H9 (cell line): ENCODE measurements at regions not wholly inside any gene's neighbourhood (a gene's known extent, or its start where the extent isn't known, plus 50 kb on each side); places are given as distances from the start of the nearest gene placed in this dataset.

Experiments
- DNase-seq: peaks from one replicate; pipeline ENCODE4 v3.0.0-alpha.2; 2017
- H2AFZ ChIP-seq: one replicate; pipeline ENCODE4 v1.6.1; 2013; ENCODE audit warnings: mild to moderate bottlenecking, low read length, control low read depth, moderate library complexity
- H2AK5ac ChIP-seq: 2 replicates; pipeline ENCODE4 v1.6.1; 2013; ENCODE audit warnings: low read length, control low read depth, mixed read lengths; ENCODE audit not compliant: insufficient read length
- H2BK120ac ChIP-seq: one replicate; pipeline ENCODE4 v1.6.1; 2013; ENCODE audit warnings: low read depth, mild to moderate bottlenecking, low read length, control low read depth, inconsistent platforms; ENCODE audit not compliant: poor library complexity, severe bottlenecking
- H2BK12ac ChIP-seq: 2 replicates; pipeline ENCODE4 v1.6.1; 2013; ENCODE audit warnings: low read length, control low read depth, mixed read lengths, low read depth; ENCODE audit not compliant: insufficient read length
- H2BK15ac ChIP-seq: 2 replicates; pipeline ENCODE4 v1.6.1; 2013; ENCODE audit warnings: low read depth, low read length, control low read depth
- H2BK20ac ChIP-seq: one replicate; pipeline ENCODE4 v1.6.1; 2013; ENCODE audit warnings: low read depth, mild to moderate bottlenecking, low read length, control low read depth, inconsistent platforms; ENCODE audit not compliant: poor library complexity, severe bottlenecking
- H2BK5ac ChIP-seq: 2 replicates; pipeline ENCODE4 v1.6.1; 2013; ENCODE audit warnings: low read length, control low read depth, mixed read lengths; ENCODE audit not compliant: insufficient read length
- H3K14ac ChIP-seq: 2 replicates; pipeline ENCODE4 v1.6.1; 2013; ENCODE audit warnings: low read length, control low read depth; ENCODE audit not compliant: insufficient read depth
- H3K18ac ChIP-seq: 2 replicates; pipeline ENCODE4 v1.6.1; 2013; ENCODE audit warnings: low read depth, mild to moderate bottlenecking, mixed read lengths, low read length, control low read depth; ENCODE audit not compliant: insufficient read length
- H3K23ac ChIP-seq: 2 replicates; pipeline ENCODE4 v1.6.1; 2013; ENCODE audit warnings: low read length, control low read depth, mixed read lengths, low read depth; ENCODE audit not compliant: insufficient read length
- H3K23me2 ChIP-seq: 2 replicates; pipeline ENCODE4 v1.6.1; 2013; ENCODE audit warnings: low read depth, mild to moderate bottlenecking, mixed read lengths, low read length, control low read depth; ENCODE audit not compliant: insufficient read length, poor library complexity, severe bottlenecking
- H3K27ac ChIP-seq: 2 replicates; pipeline ENCODE4 v1.5.1; 2013; ENCODE audit warnings: low read length, control low read depth, mixed read lengths, low read depth; ENCODE audit not compliant: insufficient read length
- H3K27me3 ChIP-seq: 2 replicates; pipeline ENCODE4 v1.6.1; 2013; ENCODE audit warnings: low read length, control low read depth, inconsistent platforms; ENCODE audit not compliant: insufficient read depth
- H3K4ac ChIP-seq: 2 replicates; pipeline ENCODE4 v1.6.1; 2013; ENCODE audit warnings: low read depth, mild to moderate bottlenecking, control low read depth, inconsistent platforms, low read length, moderate library complexity
- H3K4me1 ChIP-seq: 2 replicates; pipeline ENCODE4 v1.6.1; 2013; ENCODE audit warnings: low read length, control low read depth, inconsistent platforms; ENCODE audit not compliant: insufficient read depth
- H3K4me2 ChIP-seq: 2 replicates; pipeline ENCODE4 v1.6.1; 2013; ENCODE audit warnings: low read length, control low read depth, mixed read lengths; ENCODE audit not compliant: insufficient read length, insufficient read depth
- H3K56ac ChIP-seq: 2 replicates; pipeline ENCODE4 v1.6.1; 2013; ENCODE audit warnings: low read depth, mild to moderate bottlenecking, mixed read lengths, low read length, control low read depth; ENCODE audit not compliant: insufficient read length
- H3K79me1 ChIP-seq: 2 replicates; pipeline ENCODE4 v1.6.1; 2013; ENCODE audit warnings: low read depth, mild to moderate bottlenecking, moderate library complexity, low read length, control low read depth, inconsistent platforms; ENCODE audit not compliant: insufficient read depth, poor library complexity, severe bottlenecking
- H3K79me2 ChIP-seq: 2 replicates; pipeline ENCODE4 v1.6.1; 2013; ENCODE audit warnings: low read length, control low read depth, inconsistent platforms; ENCODE audit not compliant: insufficient read depth
- H3K9ac ChIP-seq: 2 replicates; pipeline ENCODE4 v1.6.1; 2013; ENCODE audit warnings: low read length, control low read depth, mixed read lengths; ENCODE audit not compliant: insufficient read length; ENCODE audit errors: extremely low read depth
- H3K9me3 ChIP-seq: one replicate; pipeline ENCODE4 v1.6.1; 2013; ENCODE audit warnings: low read depth, low read length, inconsistent platforms; ENCODE audit not compliant: control insufficient read depth
- H3T11ph ChIP-seq: one replicate; pipeline ENCODE4 v1.6.1; 2013; ENCODE audit warnings: mild to moderate bottlenecking, low read length, control low read depth, inconsistent platforms
- H4K20me1 ChIP-seq: one replicate; pipeline ENCODE4 v1.6.1; 2013; ENCODE audit not compliant: control insufficient read depth, insufficient read length, insufficient read depth
- H4K5ac ChIP-seq: 2 replicates; pipeline ENCODE4 v1.6.1; 2013; ENCODE audit warnings: low read depth, mild to moderate bottlenecking, mixed read lengths, low read length, control low read depth; ENCODE audit not compliant: insufficient read length
- H4K8ac ChIP-seq: replicated peaks from 2 replicates; pipeline ENCODE4 v1.6.1; 2013; ENCODE audit warnings: low read length, control low read depth, mixed read lengths, low read depth; ENCODE audit not compliant: insufficient read length
- H4K91ac ChIP-seq: 2 replicates; pipeline ENCODE4 v1.6.1; 2013; ENCODE audit warnings: low read depth, mild to moderate bottlenecking, moderate library complexity, mixed read lengths, low read length, control low read depth; ENCODE audit not compliant: insufficient read length
- H3K27ac Mint-ChIP-seq, 3 experiments: 2 replicates in 2 of 3; 3 replicates in 1 of 3; pipeline ENCODE4 v1.8.0; 2020 to 2021; ENCODE audit warnings: mixed read lengths in 3 of 3, mild to moderate bottlenecking in 1 of 3, moderate library complexity in 1 of 3
- H3K27me3 Mint-ChIP-seq: 2 replicates; pipeline ENCODE4 v1.8.0; 2021; ENCODE audit warnings: low read depth, mild to moderate bottlenecking, moderate library complexity, mixed read lengths
- H3K36me3 Mint-ChIP-seq, 3 experiments: 2 replicates in 2 of 3; 3 replicates in 1 of 3; pipeline ENCODE4 v1.8.0; 2020 to 2021; ENCODE audit warnings: low read depth in 3 of 3, mixed read lengths in 3 of 3; ENCODE audit not compliant: insufficient read depth in 1 of 3
- H3K4me1 Mint-ChIP-seq, 2 experiments: 2 replicates each; pipeline ENCODE4 v1.8.0; 2020; ENCODE audit warnings: mixed read lengths in 2 of 2
- H3K4me3 Mint-ChIP-seq, 2 experiments: 2 replicates in 1 of 2; 3 replicates in 1 of 2; pipeline ENCODE4 v1.8.0; 2020 to 2021; ENCODE audit warnings: mild to moderate bottlenecking in 2 of 2, mixed read lengths in 2 of 2, moderate library complexity in 1 of 2
- H3K9me3 Mint-ChIP-seq, 2 experiments: 2 replicates in 1 of 2; 3 replicates in 1 of 2; pipeline ENCODE4 v1.8.0; 2020; ENCODE audit warnings: mild to moderate bottlenecking in 2 of 2, mixed read lengths in 2 of 2, moderate library complexity in 1 of 2
- CTCF ChIP-seq: fragments of 200-600 bp; sonication (generic); conservative IDR thresholded peaks from 3 replicates; pipeline ENCODE4 v1.8.0; 2021; ENCODE audit warnings: antibody characterized with exemption, mild to moderate bottlenecking

- Histone ChIP-seq H3K9me3 (no peaks in the 10 kb centered on the region), H3T11ph (no peak overlapping the region), H3K9ac (no peak overlapping the region), H2BK20ac (no peak overlapping the region), H2AK5ac (no peak overlapping the region), H4K91ac (no peak overlapping the region), H2BK120ac (no peak overlapping the region), H4K8ac (no peak overlapping the region), H2AFZ (no peak overlapping the region), H3K14ac (no peak overlapping the region), H3K79me2 (no peaks in the 10 kb centered on the region), H3K56ac (no peak overlapping the region), H3K18ac (no peak overlapping the region), H2BK12ac (no peak overlapping the region), H3K27me3 (no peaks in the 10 kb centered on the region), H4K5ac (no peak overlapping the region), H2BK5ac (no peak overlapping the region), H4K20me1 (no peaks in the 10 kb centered on the region), H3K23ac (no peak overlapping the region), H3K4me2 (no peak overlapping the region), H3K79me1 (no peaks in the 10 kb centered on the region), H3K23me2 (no peaks in the 10 kb centered on the region), H3K4me1 (peaks cover 3% of the 10 kb centered on the region; the same call in 1 of the 2 replicates), H3K4ac (no peak overlapping the region), H3K27ac (peak overlapping the region; percentile 93), H2BK15ac (no peak overlapping the region)
- TF ChIP-seq CTCF = 0 out of 3 replicates have a peak, but pooled peaks have one; percentile 20
- DNase-seq = peak; percentile 33
- Mint-ChIP-seq H3K27me3 (no peaks in the 10 kb centered on the region), H3K36me3 (peaks cover 23 to 58% (median 28%) of the 10 kb centered on the region in 3 experiments), H3K4me1 (peaks cover 35 to 41% of the 10 kb centered on the region in 2 experiments), H3K9me3 (peaks cover 34 to 38% of the 10 kb centered on the region in 2 experiments), H3K4me3 (no peak overlapping the region), H3K27ac (peak overlapping the region; percentile 73 to 96 (median 93); a peak in 6 of 7 replicates)
These were observed 848.0 kb upstream of the FAM98A start for GRCh38 chr2:34447097-34447496.
